Caco-2 (cell line): ENCODE measurements at regions not wholly inside any gene's neighbourhood (a gene's known extent, or its start where the extent isn't known, plus 50 kb on each side); places are given as distances from the start of the nearest gene placed in this dataset.
A peak's percentile ranks its signal among the peaks of the same experiment; 100 is the strongest.

Experiments
- BruUV-seq: library from RNA; stranded (reverse); fragments of 400-500 nt; replicated peaks from 2 replicates; lab custom pipeline; 2021; lab: Mats Ljungman, UMichigan
- CTCF ChIA-PET: fragments of 300-600 bp; sonication (Branson Sonifier 250); formaldehyde crosslinking; loops from one replicate; lab custom pipeline; 2022; ENCODE audit warnings: antibody characterized with exemption; lab: Charles Lee
- POLR2A ChIA-PET: fragments of 300-600 bp; sonication (Branson Sonifier 250); formaldehyde crosslinking; loops from one replicate; lab custom pipeline; 2022; ENCODE audit warnings: antibody characterized with exemption; lab: Charles Lee
- DNase-seq, 2 experiments: peaks; one replicate each; pipeline versions ENCODE4 v3.0.0 to v3.0.0-alpha.2; 2020 to 2022
- H3K27me3 ChIP-seq: replicated peaks from 2 replicates; pipeline ENCODE4 v1.6.0; 2011; ENCODE audit warnings: low read length; ENCODE audit not compliant: control insufficient read depth, insufficient read depth
- H3K36me3 ChIP-seq: 2 replicates; pipeline ENCODE4 v1.5.1; 2011; ENCODE audit warnings: low read length; ENCODE audit not compliant: control insufficient read depth, insufficient read depth
- H3K4me1 ChIP-seq: fragments of 250-450 bp; sonication (Bioruptor Pico); 2 replicates; pipeline ENCODE4 v1.5.1; 2020; ENCODE audit warnings: mild to moderate bottlenecking
- H3K4me3 ChIP-seq: 2 replicates; pipeline ENCODE4 v1.5.1; 2011; ENCODE audit warnings: low read depth, mild to moderate bottlenecking, control low read depth, low read length
- H3K9me3 ChIP-seq: fragments of 250-450 bp; sonication (Bioruptor Pico); 2 replicates; pipeline ENCODE4 v1.5.1; 2020; ENCODE audit warnings: mild to moderate bottlenecking, moderate library complexity
- H3K27ac Mint-ChIP-seq: one replicate; pipeline ENCODE4 v1.8.0; 2022; ENCODE audit warnings: mixed read lengths; ENCODE audit not compliant: unreplicated experiment
- H3K27me3 Mint-ChIP-seq: one replicate; pipeline ENCODE4 v1.8.0; 2022; ENCODE audit warnings: mixed read lengths; ENCODE audit not compliant: insufficient read depth, unreplicated experiment
- H3K36me3 Mint-ChIP-seq: one replicate; pipeline ENCODE4 v1.8.0; 2022; ENCODE audit warnings: mild to moderate bottlenecking, mixed read lengths; ENCODE audit not compliant: insufficient read depth, unreplicated experiment
- H3K4me1 Mint-ChIP-seq: one replicate; pipeline ENCODE4 v1.8.0; 2022; ENCODE audit warnings: low read depth, mixed read lengths; ENCODE audit not compliant: unreplicated experiment
- H3K4me3 Mint-ChIP-seq: one replicate; pipeline ENCODE4 v1.8.0; 2022; ENCODE audit warnings: mild to moderate bottlenecking, moderate library complexity, mixed read lengths; ENCODE audit not compliant: unreplicated experiment
- H3K9me3 Mint-ChIP-seq: one replicate; pipeline ENCODE4 v1.8.0; 2022; ENCODE audit warnings: mixed read lengths; ENCODE audit not compliant: unreplicated experiment
- intact Hi-C: fragments of 100-400 bp; cut with micrococcal nuclease; formaldehyde crosslinking; loops from one replicate; pipeline ENCODE4 v1.10.0; 2022; ENCODE audit not compliant: unreplicated experiment
- TF ChIP-seq, protein P1 (sequence below), 2 experiments: fragments of 200-600 bp in 1 of 2; IDR thresholded peaks; 1 replicate in 1 of 2; 2 replicates in 1 of 2; pipeline versions ENCODE4 v1.5.1 to v1.8.0; 2011 to 2022; ENCODE audit warnings: antibody characterized with exemption in 1 of 2, control low read depth in 1 of 2, inconsistent platforms in 1 of 2, low read depth in 1 of 2, low read length in 1 of 2, mild to moderate bottlenecking in 1 of 2, moderate library complexity in 1 of 2; ENCODE audit not compliant: insufficient read depth in 1 of 2, severe bottlenecking in 1 of 2, unreplicated experiment in 1 of 2

DNA sequence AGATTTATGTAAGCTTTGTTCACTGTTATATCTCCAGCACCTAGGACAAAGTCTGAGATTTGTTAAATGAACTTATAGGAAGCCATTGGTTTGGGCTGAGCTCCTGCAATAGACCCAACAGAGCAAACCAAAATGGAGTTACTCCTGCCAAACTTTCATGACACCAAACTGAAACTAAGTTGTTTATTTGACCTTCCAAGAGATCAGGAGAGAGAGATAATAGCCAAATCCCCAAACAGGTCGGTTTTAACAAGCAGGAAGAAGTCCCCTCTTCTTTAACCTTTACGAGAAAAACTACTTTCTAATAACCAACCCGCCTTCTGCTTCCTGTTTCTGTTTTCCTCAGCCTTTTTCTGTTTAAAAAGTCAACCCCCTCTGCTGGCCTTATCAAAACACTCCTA is 54.9 kb upstream of the ATP12A start:
- Mint-ChIP-seq H3K27ac (no peak overlapping the region), H3K9me3 (no peaks in the 10 kb centered on the region), H3K36me3 (no peaks in the 10 kb centered on the region), H3K27me3 (no peaks in the 10 kb centered on the region), H3K4me1 (peaks cover 12% of the 10 kb centered on the region), H3K4me3 (no peak overlapping the region)
- Histone ChIP-seq H3K27me3 (no peaks in the 10 kb centered on the region), H3K9me3 (no peaks in the 10 kb centered on the region), H3K4me3 (no peak overlapping the region), H3K36me3 (no peaks in the 10 kb centered on the region), H3K4me1 (no peaks in the 10 kb centered on the region)
- BruUV-seq = no TSS peak
- no peak for DNase-seq
- ChIA-PET POLR2A (no interaction called here), CTCF (no interaction called here)
- TF ChIP-seq, protein P1, sequence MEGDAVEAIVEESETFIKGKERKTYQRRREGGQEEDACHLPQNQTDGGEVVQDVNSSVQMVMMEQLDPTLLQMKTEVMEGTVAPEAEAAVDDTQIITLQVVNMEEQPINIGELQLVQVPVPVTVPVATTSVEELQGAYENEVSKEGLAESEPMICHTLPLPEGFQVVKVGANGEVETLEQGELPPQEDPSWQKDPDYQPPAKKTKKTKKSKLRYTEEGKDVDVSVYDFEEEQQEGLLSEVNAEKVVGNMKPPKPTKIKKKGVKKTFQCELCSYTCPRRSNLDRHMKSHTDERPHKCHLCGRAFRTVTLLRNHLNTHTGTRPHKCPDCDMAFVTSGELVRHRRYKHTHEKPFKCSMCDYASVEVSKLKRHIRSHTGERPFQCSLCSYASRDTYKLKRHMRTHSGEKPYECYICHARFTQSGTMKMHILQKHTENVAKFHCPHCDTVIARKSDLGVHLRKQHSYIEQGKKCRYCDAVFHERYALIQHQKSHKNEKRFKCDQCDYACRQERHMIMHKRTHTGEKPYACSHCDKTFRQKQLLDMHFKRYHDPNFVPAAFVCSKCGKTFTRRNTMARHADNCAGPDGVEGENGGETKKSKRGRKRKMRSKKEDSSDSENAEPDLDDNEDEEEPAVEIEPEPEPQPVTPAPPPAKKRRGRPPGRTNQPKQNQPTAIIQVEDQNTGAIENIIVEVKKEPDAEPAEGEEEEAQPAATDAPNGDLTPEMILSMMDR (IDR thresholded peaks at IDR 0.05; ENCODE audit: insufficient read depth in 1 of 2, low read depth in 1 of 2, low read length in 1 of 2, severe bottlenecking in 1 of 2, unreplicated experiment in 1 of 2) = no peak
- intact Hi-C loops = loop anchor here (5.0 kb wide), 1 partner anchor 47 kb away; no protein-coding TSS in a partner anchor

DNA sequence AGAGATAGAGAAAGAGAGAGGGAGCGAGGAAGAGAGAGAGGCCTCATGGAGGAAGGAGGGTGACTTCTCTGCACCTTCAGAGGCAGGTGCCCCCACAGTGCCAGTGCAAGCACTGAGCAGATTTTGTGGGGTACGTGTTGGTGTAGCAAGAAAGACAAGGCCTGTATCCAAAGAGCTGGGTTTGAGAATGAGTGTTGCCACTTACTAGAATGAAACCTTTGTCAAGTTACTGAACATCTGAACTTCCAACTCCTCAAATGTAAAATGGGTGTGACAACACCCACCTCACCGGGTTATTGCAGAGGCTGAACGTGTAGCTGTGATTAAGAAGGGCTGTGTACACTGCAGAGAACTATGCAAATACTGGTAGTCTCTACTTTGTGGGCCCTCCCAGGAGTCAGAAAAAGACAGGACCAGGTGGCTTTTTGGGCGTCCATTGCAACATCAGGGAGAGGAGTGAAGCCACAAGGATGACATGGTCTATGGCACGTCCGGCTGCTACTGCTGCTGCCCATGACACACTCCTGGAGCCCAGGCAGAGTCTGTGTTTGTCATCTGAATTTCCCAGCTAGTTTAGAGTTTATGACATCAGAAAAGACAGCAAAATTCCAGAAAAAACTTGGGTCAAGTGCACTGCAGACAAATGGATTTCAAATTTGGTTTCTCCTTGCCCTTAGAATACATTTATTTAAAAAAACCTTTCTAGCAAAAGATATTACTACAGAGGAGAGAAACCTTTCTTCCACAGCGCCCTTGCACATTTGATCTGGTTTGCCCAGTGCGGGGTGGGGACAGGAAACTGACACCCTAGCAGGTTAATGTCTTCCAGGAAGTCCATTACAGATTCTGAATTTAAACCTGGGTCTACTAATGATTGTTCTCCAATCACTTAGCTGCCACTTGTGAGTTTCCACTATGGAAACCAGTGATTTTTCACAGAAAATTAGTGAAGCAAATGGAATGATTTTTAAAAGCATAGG is 54.0 kb upstream of the ATP12A start:
- H3K27me3 Mint-ChIP-seq = no peaks in the 10 kb centered on the region

DNA sequence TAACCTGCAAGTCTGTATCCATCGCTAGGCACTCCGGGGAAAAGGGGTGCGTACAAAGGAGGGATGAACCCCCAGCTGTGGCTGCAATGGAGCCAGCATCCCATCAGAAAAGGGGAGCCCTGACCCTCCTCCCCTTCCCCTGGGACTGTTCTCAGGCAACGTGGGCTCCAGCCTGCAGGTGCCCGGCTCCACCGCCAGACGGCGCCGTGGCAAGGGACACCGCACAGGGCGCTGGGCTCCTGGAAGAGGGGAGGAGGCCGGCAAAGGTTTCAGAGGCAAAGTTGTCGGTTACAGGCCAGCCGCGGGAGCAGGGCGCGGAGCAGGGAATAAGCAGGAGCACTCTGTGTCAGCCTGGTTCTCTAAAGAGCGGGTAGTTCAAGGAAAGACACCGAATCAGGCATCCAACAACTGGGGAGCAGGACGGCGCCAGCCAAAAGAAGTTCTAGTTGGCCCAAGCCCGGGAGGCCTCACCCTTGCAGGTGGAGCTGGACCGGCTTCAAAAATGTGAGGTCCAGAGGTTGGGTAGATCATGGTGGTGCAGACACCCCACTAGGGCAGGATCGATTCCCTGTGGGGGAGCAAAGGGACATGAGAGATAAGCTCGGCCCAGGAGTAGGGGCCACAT is 53.0 kb upstream of the ATP12A start:
- Histone ChIP-seq H3K4me3 (no peak overlapping the region), H3K27me3 (no peaks in the 10 kb centered on the region), H3K36me3 (no peaks in the 10 kb centered on the region), H3K9me3 (no peaks in the 10 kb centered on the region), H3K4me1 (no peaks in the 10 kb centered on the region)
- Mint-ChIP-seq H3K27ac (no peak overlapping the region), H3K36me3 (no peaks in the 10 kb centered on the region), H3K9me3 (no peaks in the 10 kb centered on the region), H3K4me1 (peaks cover 19% of the 10 kb centered on the region), H3K27me3 (no peaks in the 10 kb centered on the region), H3K4me3 (no peak overlapping the region)
- TF ChIP-seq, protein P1 (IDR thresholded peaks at IDR 0.05; ENCODE audit: insufficient read depth in 1 of 2, low read depth in 1 of 2, low read length in 1 of 2, severe bottlenecking in 1 of 2, unreplicated experiment in 1 of 2) = peak in 1 of 2 experiments; percentile 36
- POLR2A ChIA-PET = no interaction called here
- intact Hi-C loops = loop anchor here (5.0 kb wide), 1 partner anchor 45 kb away; no protein-coding TSS in a partner anchor
- no TSS peak for BruUV-seq
- peak in 1 of 2 experiments; percentile 28 for DNase-seq
- CTCF ChIA-PET = no interaction called here

More for the DNA sequence above, 54.0 kb upstream of the ATP12A start:
- no peak overlapping the region for H3K27ac Mint-ChIP-seq
- Histone ChIP-seq H3K4me3 (no peak overlapping the region), H3K4me1 (no peaks in the 10 kb centered on the region), H3K27me3 (no peaks in the 10 kb centered on the region), H3K9me3 (no peaks in the 10 kb centered on the region), H3K36me3 (no peaks in the 10 kb centered on the region)
- CTCF ChIA-PET = no interaction called here
- BruUV-seq = no TSS peak
- TF ChIP-seq, protein P1 (IDR thresholded peaks at IDR 0.05; ENCODE audit: insufficient read depth in 1 of 2, low read depth in 1 of 2, low read length in 1 of 2, severe bottlenecking in 1 of 2, unreplicated experiment in 1 of 2) = no peak
- intact Hi-C loops = loop anchor here (5.0 kb wide), 1 partner anchor 46 kb away; no protein-coding TSS in a partner anchor
- no peaks in the 10 kb centered on the region for H3K9me3 Mint-ChIP-seq
- POLR2A ChIA-PET = no interaction called here
- no peak overlapping the region for H3K4me3 Mint-ChIP-seq
- peaks cover 19% of the 10 kb centered on the region for H3K4me1 Mint-ChIP-seq
- no peaks in the 10 kb centered on the region for H3K36me3 Mint-ChIP-seq
- DNase-seq = no peak
